HG02973 (cell line): ENCODE measurements at regions not wholly inside any gene's neighbourhood (a gene's known extent, or its start where the extent isn't known, plus 50 kb on each side); places are given as distances from the start of the nearest gene placed in this dataset.

Experiments
- ATAC-seq: cut with Tn5 transposase; IDR thresholded peaks from one replicate; pipeline ENCODE4 v1.9.1; 2021; ENCODE audit warnings: moderate library complexity; ENCODE audit not compliant: unreplicated experiment

GRCh38 chr12:128123096-128123495 is 143.9 kb upstream of the TMEM132C start:
- ATAC-seq = no peak

DNA sequence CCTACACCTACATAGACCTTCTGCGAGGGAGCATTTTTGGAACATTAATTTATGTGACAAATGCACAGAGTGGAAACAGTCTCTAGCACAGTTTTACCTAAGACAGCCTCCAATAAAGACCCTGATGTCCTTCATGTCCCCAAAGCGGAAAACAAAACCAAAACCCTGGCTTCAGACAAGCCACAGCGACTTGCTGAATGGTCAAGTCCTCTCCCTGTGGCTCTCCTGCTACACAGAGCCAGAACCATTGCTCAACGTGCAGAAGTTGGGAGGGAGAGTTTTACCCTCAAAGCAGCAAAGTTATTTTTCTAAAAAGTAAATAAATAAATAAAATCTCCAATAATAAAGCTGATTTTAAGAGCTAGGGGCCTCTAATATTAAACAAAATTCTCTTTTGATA is 135.0 kb upstream of the TMEM132C start:
- no peak for ATAC-seq

DNA sequence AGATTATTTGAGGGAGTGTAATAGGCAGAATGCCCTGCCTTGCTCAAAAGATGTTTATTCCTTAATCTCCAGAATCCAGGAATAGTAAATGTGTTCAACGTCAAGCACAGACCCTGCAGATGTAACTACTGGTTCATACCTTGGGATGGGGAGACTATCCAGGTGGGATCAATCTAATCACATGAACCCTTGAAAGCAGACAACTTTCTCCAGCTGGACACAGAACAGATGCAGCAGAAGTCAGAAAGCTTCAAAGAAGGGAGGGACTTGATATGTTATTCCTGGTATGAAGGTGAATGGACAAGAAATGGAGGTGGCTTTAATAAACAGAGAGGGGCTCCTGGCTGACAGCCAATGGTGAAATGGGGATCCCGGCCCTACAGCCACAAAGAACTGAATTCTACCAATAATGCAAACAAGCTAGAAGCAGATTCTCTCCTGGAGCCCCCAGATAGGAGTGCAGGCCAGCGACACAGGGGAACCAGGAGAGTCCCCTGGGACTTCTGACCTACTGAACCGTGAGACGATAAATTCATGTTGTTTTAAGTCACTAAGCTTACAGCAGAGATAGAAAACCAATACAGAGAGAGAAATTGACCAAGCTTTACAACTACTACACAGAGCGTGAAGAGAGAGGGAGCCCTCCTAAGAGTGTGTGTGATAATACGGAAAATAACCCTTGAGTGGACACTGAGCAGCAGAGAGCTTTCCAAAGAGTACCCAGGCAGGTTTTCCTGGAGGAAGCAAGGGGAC is 133.5 kb upstream of the TMEM132C start:
- no peak for ATAC-seq

- no peak for ATAC-seq
Measured at GRCh38 chr12:128137140-128137539, 129.8 kb upstream of the TMEM132C start.

DNA sequence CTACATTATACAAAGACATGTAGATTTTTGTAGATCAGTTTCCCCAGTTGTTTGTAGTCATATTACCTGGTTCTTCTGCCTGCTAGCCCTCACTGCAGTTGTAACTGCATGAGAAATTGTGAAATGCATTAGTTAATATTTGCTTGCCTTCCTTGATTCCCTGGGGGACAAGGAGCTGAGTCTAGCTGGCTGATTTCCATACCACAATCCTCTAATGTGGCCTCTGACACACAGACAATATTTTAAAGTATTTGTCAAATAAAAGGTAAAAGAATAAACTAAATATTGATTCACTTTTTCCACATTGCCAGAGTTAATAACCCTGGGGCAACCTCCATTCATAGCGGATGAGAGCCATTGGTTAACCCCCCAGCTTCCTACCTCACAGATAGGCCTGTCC is 128.8 kb upstream of the TMEM132C start:
- ATAC-seq = no peak

GRCh38 chr12:128140551-128140950 is 126.4 kb upstream of the TMEM132C start:
- ATAC-seq = no peak

DNA sequence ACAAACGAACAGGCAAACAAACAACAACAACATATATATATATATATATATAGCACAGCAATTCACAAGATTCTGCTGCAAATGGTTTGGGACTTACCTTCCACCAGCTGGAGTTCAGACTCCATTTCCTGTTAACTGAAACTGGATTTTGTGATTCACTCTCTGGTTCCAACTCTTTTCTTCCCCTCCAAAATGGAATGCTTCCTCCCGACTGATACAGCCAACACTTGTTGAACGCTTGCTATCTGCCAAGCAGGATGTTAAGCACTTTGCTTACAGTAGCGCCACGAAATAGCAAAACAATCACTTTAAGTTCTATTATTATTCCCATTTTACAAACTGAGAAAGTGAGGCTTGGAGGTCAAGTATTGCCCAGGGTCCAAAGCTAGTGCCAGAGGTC is 116.0 kb upstream of the TMEM132C start:
- ATAC-seq = no peak

DNA sequence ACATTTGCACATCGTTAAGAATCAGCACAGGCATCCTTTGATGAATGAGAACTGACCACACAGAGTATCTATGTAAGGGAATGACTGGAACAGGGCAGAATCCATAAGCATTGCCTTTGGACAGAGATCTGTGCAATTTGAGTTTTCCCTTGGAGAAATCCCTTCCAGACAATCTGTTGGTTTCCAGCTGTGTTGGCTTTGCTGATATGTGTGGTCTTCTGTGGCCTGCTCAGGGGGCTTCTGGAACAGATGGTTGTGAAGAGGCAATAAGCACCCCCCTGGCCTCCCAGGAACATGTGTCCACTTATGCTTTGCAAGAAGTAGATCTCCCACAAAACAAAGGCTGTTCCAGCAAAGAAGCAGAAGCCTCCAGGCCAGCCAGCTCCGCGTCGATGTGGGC is 111.4 kb upstream of the TMEM132C start:
- no peak for ATAC-seq

GRCh38 chr12:128163086-128163485 is 103.9 kb upstream of the TMEM132C start:
- no peak for ATAC-seq

GRCh38 chr12:128164533-128164932 is 102.4 kb upstream of the TMEM132C start:
- ATAC-seq = no peak

DNA sequence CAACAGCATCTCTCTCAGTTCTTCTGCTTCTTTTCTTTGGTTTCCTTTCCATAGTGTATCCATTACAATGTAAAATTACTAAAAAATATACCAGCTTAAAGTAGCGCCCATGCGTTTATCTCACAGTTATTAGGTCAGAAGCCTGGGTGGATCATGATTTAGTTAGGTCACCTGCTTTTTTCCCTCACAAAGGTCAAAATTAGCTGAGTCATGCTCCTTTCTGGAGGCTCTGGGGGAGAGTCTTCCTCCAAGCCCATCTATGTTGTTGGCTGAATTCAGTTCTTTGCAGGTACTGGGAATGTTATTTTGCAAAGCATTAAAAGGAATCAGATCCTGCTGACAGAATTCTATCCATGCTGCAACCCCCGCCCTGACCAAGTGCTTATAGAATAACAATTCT is 101.6 kb upstream of the TMEM132C start:
- ATAC-seq = no peak

DNA sequence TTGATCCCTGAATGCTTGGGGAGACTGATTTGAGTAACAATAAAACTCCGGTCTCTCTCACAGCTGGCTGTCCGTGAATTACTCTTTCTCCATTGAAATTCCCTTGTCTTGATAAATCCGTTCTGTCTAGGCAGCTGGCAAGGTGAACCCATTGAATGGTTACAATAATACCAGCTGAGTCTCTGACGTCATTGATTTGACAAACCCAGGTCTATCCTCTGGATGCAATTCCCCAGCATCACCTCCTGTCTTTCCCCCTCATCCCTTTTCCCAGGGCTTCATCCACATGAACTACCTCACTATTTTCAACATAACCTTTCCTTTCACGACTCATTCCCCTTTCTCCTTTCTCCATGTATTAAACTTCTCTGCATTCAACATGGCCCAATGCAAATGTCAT is 98.7 kb upstream of the TMEM132C start:
- no peak for ATAC-seq

GRCh38 chr12:128170181-128170580 is 96.8 kb upstream of the TMEM132C start:
- no peak for ATAC-seq

GRCh38 chr12:128178565-128178964 is 88.4 kb upstream of the TMEM132C start:
- ATAC-seq = no peak

GRCh38 chr12:128178966-128179365 is 88.0 kb upstream of the TMEM132C start:
- ATAC-seq = no peak

- ATAC-seq = no peak
Measured at GRCh38 chr12:128180166-128180565, 86.8 kb upstream of the TMEM132C start.

GRCh38 chr12:128190052-128190451 is 76.9 kb upstream of the TMEM132C start:
- no peak for ATAC-seq

GRCh38 chr12:128190614-128191013 is 76.4 kb upstream of the TMEM132C start:
- no peak for ATAC-seq

DNA sequence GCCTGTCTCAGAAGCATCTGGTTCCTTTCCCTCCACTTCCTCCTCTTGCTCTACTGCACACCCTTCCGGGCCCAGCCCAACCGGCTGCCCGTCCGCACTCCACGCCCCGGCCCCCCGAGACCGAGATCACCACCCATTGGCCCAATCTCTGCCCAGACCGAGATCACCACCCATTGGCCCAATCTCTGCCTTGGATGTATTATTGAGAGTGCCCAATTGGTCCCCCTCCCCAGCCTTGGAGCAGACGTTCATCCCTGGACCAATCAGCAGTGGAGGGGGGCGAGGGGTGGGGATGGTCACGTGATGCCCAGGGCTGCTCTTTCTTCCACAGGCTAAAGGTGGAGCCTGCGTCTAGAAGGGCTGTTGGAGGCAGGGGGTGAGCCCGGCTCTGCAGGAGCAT is 75.6 kb upstream of the TMEM132C start:
- no peak for ATAC-seq

GRCh38 chr12:128204711-128205110 is 62.3 kb upstream of the TMEM132C start:
- no peak for ATAC-seq

DNA sequence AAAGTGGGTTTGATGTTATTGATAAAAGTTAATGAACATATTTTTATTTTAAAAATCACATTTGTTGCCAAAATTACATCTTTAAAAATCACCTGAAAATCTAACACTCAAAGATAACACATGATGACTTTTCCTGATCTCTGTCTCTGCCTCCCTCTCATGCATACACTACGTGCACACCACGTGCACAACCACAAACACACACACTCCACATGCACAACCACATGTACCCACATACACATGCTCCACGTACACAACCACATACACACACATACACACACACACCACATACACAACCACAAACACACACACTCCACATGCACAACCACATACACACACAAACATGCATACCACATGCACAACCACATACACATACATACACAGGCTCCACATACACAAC is 61.8 kb upstream of the TMEM132C start:
- no peak for ATAC-seq

- ATAC-seq = no peak
Measured at GRCh38 chr12:128205758-128206157, 61.2 kb upstream of the TMEM132C start.
